T-helper 2 cell treated with Interferon-gamma antibody and Interleukin-4, amounts not matched to agents 5 μg/mL and 100 μg/mL, for 36 hours (primary cell): ENCODE measurements at regions not wholly inside any gene's neighbourhood (a gene's known extent, or its start where the extent isn't known, plus 50 kb on each side); places are given as distances from the start of the nearest gene placed in this dataset.

ENCODE experiments used
- DNase-seq: peaks from one replicate; pipeline ENCODE4 v3.0.0; 2021; ENCODE audit warnings: low spot score
- H3K27ac Mint-ChIP-seq: one replicate; pipeline ENCODE4 v1.8.0; 2021; ENCODE audit warnings: mild to moderate bottlenecking, mixed read lengths
- H3K27me3 Mint-ChIP-seq: one replicate; pipeline ENCODE4 v1.8.0; 2021; ENCODE audit warnings: low read depth, mixed read lengths
- H3K36me3 Mint-ChIP-seq: one replicate; pipeline ENCODE4 v1.8.0; 2021; ENCODE audit warnings: low read depth, mixed read lengths
- H3K4me1 Mint-ChIP-seq: one replicate; pipeline ENCODE4 v1.8.0; 2021; ENCODE audit warnings: low read depth, mixed read lengths
- H3K4me3 Mint-ChIP-seq: one replicate; pipeline ENCODE4 v1.8.0; 2022; ENCODE audit warnings: mild to moderate bottlenecking, moderate library complexity, mixed read lengths
- H3K9me3 Mint-ChIP-seq: one replicate; pipeline ENCODE4 v1.8.0; 2021; ENCODE audit warnings: mixed read lengths

DNA sequence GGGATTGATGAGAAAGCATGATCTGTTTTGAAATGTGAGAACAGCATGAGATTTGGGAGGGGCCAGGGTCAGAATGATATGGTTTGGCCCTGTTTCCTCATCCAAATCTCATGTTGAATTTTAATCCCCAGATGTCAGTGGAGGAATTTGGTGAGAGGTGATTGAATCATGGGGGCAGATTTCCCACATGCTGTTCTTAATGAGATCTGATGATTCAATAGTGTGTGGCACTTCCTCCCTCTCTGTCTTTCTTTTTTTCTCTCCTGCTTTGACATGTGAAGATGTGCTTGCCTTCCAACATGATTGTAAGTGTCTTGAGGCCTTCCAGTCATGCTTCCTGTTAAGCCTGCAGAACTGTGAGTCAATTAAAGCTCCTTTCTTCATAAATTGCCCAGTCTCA lies 1060.3 kb upstream of the CITED2 start:
- Mint-ChIP-seq H3K36me3 (no peaks in the 10 kb centered on the region), H3K27ac (no peak overlapping the region), H3K4me3 (no peak overlapping the region), H3K27me3 (no peaks in the 10 kb centered on the region), H3K9me3 (no peaks in the 10 kb centered on the region), H3K4me1 (no peaks in the 10 kb centered on the region)
- no peak for DNase-seq

DNA sequence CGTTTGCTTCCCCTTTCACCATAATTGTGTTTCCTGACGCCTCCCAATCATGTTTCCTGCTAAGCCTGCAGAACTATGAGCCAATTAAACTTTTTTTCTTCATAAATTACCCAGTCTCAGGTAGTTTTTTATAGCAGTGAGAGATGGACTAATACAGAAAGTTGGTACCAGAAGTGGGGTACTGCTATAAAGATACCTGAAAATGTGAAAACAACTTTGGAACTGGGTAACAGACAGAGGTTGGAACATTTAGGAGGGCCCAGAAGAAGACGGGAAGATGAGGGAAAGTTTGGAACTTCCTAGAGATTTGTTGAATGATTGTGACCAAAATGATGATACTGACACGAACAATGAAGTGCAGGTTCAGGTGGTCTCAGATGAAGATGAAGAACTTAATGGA lies 1058.6 kb upstream of the CITED2 start:
- H3K27ac Mint-ChIP-seq = no peak overlapping the region
- no peak for DNase-seq
- H3K4me3 Mint-ChIP-seq = no peak overlapping the region
- H3K4me1 Mint-ChIP-seq = no peaks in the 10 kb centered on the region
- H3K27me3 Mint-ChIP-seq = no peaks in the 10 kb centered on the region
- no peaks in the 10 kb centered on the region for H3K36me3 Mint-ChIP-seq
- no peaks in the 10 kb centered on the region for H3K9me3 Mint-ChIP-seq

DNA sequence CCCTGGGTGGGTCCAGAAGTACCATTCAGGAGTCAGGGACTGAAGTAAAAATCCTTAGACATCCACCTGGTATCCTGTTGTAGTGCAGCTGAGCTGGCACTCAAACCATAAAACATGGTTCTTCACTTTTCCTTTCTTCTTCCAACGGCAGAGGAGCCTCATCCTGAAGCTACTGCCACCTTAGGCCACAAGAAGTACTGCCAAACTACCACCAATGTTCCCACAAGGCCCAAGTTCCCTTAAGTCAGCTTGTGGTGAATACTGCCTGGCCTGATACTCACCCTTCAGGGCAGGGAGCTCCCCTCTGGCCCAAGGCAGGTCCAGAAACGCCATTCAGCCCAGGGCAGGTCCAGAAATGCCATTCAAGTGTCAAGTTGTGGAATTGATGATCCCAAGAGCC lies 1053.4 kb upstream of the CITED2 start:
- Mint-ChIP-seq H3K9me3 (no peaks in the 10 kb centered on the region), H3K4me3 (no peak overlapping the region), H3K36me3 (no peaks in the 10 kb centered on the region), H3K27me3 (no peaks in the 10 kb centered on the region), H3K27ac (no peak overlapping the region), H3K4me1 (no peaks in the 10 kb centered on the region)
- DNase-seq = no peak

DNA sequence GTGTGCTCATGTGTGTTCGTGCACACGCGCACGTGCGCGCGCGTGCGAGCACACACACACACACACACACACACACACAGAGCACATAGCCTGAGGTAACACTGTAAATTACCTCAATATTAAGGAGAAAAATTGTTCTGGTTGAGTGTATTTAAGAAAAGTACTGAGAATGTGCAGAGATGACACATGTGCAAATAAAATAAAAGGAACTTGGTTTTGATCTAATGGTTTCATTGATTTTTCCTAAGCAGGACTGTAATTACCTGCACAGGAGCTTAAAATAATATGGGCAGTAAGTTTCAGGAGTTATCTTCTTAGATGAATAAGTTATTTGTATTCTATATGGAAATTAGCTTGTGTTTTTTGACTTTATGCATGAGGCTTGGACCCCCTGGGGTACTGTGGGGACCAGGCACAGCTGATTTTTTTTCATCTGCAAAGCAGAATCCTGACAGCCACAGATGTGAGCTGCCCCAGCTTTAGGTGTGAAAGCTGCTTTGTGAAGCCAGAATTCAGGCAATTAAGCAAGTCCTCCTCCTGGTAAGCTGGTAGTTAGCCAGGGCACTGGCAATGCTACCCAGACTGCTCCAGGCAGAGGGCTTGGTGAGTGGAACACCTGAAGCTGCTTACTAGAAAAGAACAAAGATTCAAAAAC lies 1040.6 kb upstream of the CITED2 start:
- Mint-ChIP-seq H3K36me3 (no peaks in the 10 kb centered on the region), H3K27me3 (no peaks in the 10 kb centered on the region), H3K27ac (no peak overlapping the region), H3K9me3 (peaks cover 17% of the 10 kb centered on the region), H3K4me1 (no peaks in the 10 kb centered on the region), H3K4me3 (no peak overlapping the region)
- no peak for DNase-seq

DNA sequence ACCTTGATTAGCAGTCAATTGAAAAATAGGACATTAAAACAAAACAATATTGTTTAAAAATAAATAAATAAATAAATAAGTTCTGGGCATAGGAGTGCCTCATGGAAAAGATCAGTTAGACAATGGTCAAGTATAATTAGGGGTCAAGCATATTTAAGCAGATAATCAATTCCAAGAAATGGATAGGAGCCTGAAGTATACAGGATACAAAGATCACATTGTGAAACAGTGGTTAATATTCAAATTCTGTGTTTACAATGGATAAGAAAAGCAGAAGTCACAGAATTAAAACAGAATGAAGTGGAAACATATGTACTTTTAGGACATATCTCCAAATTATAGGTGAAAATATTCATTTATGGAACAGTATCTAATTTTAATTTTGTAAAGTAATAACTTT lies 1028.6 kb upstream of the CITED2 start:
- Mint-ChIP-seq H3K9me3 (peaks cover 8% of the 10 kb centered on the region), H3K27me3 (no peaks in the 10 kb centered on the region), H3K36me3 (no peaks in the 10 kb centered on the region), H3K27ac (no peak overlapping the region), H3K4me3 (no peak overlapping the region), H3K4me1 (no peaks in the 10 kb centered on the region)
- no peak for DNase-seq

DNA sequence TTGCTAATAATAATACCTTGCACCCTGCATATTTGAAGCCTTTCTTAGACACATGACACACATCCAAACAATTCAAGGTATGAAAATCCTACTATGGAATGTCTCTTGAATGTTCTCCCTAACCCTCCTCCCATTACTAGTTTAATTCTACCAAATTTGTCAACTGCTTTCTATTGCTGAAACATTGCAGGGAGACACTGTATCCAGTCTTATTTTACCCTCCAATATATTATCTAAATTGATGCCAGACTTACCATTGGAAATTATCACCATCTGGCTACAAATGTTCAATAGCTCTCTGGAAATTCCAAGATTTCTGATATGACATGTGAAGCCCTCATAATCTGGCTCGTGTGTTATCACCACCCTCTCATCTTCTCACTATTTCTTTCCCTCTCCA lies 1027.3 kb upstream of the CITED2 start:
- no peak for DNase-seq
- H3K9me3 Mint-ChIP-seq = peaks cover 3% of the 10 kb centered on the region
- H3K27me3 Mint-ChIP-seq = no peaks in the 10 kb centered on the region
- no peak overlapping the region for H3K4me3 Mint-ChIP-seq
- H3K36me3 Mint-ChIP-seq = no peaks in the 10 kb centered on the region
- H3K27ac Mint-ChIP-seq = no peak overlapping the region
- no peaks in the 10 kb centered on the region for H3K4me1 Mint-ChIP-seq

DNA sequence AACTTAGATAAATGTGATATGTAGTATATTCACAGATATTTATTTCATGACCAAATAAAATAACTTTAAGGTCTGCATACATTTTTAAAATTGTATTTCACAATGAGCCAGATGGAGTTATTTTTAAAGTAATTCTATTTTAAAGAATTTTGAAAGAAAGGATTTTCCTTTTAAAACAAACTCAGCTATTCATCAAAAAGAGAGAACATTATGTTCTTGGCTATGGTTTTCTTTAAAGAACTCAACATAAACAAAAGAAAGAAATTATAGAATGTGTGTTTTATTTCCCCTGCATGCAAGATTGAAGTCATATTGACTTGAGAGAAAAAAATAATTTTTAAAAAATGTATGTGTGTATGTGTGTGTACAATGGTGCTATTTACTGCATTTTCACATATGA lies 1023.6 kb upstream of the CITED2 start:
- H3K36me3 Mint-ChIP-seq = no peaks in the 10 kb centered on the region
- no peak for DNase-seq
- H3K4me1 Mint-ChIP-seq = no peaks in the 10 kb centered on the region
- H3K9me3 Mint-ChIP-seq = no peaks in the 10 kb centered on the region
- H3K27me3 Mint-ChIP-seq = no peaks in the 10 kb centered on the region
- no peak overlapping the region for H3K4me3 Mint-ChIP-seq
- H3K27ac Mint-ChIP-seq = no peak overlapping the region

DNA sequence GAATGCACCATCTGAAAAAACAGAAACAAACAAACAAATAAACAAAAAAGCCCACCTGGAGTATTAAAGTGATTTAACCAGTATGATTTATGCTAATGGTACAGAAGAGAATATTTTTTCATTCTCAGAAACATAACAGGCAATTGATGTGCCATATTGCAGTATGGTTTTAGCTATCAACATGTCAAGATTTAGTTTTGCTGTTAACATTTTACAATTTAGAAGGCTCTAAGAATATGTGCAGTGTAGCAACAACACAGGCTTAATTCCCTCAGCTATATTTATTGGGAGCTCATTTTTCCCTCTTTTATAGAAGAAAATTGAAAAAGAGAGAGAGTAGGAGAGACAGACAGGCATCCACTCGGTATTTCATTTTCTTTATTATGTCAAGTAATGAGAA lies 1022.7 kb upstream of the CITED2 start:
- Mint-ChIP-seq H3K27me3 (no peaks in the 10 kb centered on the region), H3K9me3 (no peaks in the 10 kb centered on the region), H3K4me3 (no peak overlapping the region), H3K36me3 (no peaks in the 10 kb centered on the region), H3K27ac (no peak overlapping the region), H3K4me1 (no peaks in the 10 kb centered on the region)
- DNase-seq = no peak

DNA sequence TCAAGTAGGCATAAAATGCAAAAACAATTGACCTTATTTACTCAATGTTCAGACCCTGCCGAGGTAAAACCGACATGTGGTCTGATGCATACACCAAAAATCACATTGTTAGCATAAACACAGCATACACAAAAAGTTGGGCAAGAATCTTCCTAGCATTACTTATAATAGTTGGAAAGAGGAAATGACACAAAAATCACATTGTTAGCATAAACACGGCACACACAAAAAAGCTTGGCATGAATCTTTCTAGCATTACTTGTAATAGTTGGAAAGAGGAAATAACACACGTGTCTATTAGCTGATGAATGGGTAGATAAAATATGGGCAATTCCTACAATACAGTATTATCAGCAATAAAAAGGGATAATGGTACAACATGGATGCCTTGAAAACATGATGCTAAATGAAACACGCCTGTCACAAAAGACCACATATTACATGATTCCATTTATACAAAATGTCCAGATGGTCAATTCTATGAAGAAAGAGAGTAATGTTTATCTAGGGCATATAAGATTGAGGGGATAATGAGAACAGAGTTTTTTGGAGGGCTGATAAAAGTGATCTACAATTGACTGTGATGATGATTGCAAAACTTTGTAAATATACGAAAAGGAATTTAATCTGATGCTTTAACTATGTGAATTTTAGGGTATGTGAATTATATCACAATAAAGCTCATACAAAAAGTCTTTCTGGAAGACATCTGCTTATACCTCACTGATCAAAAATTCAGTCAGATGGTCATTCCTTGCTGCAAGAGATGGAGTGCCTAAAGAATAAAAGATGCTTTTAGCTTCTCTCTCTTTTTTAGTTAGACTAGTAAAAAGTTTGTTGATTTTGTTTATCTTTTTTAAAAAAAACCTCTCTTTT lies 1019.5 kb upstream of the CITED2 start:
- no peaks in the 10 kb centered on the region for H3K27me3 Mint-ChIP-seq
- no peaks in the 10 kb centered on the region for H3K4me1 Mint-ChIP-seq
- no peaks in the 10 kb centered on the region for H3K36me3 Mint-ChIP-seq
- no peaks in the 10 kb centered on the region for H3K9me3 Mint-ChIP-seq
- no peak for DNase-seq
- no peak overlapping the region for H3K27ac Mint-ChIP-seq
- H3K4me3 Mint-ChIP-seq = no peak overlapping the region

DNA sequence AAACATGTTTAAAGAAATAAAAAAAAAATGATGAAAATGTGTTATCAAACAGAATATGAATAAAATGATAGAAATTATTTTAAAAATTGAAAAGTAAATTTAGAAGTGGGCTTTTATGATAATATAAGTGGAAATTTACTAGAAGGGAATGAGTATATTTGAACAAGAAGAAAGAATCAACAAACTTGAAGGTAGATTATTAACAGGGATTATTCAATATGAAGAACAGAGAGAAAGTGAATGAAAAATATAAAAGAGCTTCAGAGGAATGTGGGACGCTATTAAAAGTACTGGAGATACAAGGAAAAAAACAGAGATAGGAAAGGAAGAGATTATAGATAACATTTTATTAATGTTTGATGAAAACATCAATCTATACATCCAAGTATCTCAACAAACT lies 1014.4 kb upstream of the CITED2 start:
- Mint-ChIP-seq H3K36me3 (no peaks in the 10 kb centered on the region), H3K27me3 (no peaks in the 10 kb centered on the region), H3K9me3 (no peaks in the 10 kb centered on the region)

DNA sequence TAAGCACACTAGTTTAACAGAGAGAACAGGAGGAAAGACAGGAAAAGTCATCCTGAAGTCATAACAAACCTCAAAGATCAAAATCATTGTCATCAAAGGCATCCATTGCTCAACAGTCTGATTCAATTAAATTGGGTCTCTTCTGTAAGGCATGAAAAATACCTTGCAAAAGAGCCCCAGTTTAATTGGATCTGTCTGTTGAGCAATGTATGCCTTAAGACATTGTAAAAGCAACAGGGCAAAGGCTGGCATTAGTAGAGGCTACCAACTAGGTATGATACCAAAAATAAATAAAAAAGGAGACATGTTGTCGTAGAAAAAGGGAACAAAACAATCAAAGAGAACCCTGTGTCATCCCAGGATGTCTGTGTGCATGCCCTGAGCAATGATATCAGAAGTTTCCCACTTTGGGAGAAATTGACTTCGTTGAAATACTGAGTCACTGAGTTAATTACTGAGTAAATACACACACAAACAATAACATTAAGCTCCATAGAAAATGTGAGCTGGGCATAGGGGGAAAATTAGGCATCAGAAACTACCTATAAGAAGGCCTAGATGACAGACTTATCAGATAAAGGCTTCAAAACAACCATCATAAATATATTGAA lies 1013.8 kb upstream of the CITED2 start:
- Mint-ChIP-seq H3K4me1 (no peaks in the 10 kb centered on the region), H3K27me3 (no peaks in the 10 kb centered on the region), H3K9me3 (no peaks in the 10 kb centered on the region), H3K27ac (no peak overlapping the region), H3K4me3 (no peak overlapping the region), H3K36me3 (no peaks in the 10 kb centered on the region)
- no peak for DNase-seq

More for the DNA sequence above, 1014.4 kb upstream of the CITED2 start:
- no peak overlapping the region for H3K4me3 Mint-ChIP-seq
- no peaks in the 10 kb centered on the region for H3K4me1 Mint-ChIP-seq
- H3K27ac Mint-ChIP-seq = no peak overlapping the region
- DNase-seq = no peak

DNA sequence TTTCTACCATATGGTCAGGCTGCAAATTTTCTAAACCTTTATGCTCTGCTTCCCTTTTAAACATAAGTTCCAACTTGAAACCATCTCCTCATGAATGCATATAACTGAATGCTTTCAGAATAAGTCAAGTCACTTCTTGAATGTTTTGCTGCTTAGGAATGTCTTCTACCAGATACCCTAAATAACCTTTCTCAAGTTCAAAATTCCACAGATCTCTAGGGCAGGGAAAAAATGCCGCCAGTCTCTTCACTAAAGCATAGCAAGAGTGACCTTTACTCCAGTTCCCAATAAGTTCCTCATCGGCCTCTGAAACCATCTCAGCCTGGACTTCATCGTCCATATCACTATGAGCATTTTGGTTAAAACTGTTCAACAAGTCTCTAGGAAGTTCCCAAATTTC lies 1011.2 kb upstream of the CITED2 start:
- H3K4me1 Mint-ChIP-seq = no peaks in the 10 kb centered on the region
- H3K4me3 Mint-ChIP-seq = no peak overlapping the region
- DNase-seq = no peak
- no peaks in the 10 kb centered on the region for H3K27me3 Mint-ChIP-seq
- no peaks in the 10 kb centered on the region for H3K36me3 Mint-ChIP-seq
- no peak overlapping the region for H3K27ac Mint-ChIP-seq
- H3K9me3 Mint-ChIP-seq = no peaks in the 10 kb centered on the region

DNA sequence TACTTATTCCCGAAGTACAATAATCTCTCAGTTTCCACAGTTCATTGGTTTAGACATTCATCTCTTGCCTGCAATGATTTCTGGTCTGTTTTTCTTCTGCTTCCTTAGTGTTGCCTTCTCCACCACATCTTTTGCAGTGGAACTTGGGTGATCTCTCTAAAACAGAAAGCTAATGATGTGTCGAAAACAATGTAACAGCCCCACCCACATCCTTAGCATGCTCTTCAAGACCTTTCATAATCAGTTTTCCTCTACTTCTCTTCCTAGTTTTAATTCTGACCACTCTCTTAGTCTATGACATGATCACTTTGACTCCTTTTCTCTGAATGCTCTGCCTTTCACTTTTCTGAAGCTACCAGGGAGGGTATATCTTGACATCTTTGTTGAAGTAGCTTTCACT lies 1007.9 kb upstream of the CITED2 start:
- H3K27ac Mint-ChIP-seq = no peak overlapping the region
- no peak overlapping the region for H3K4me3 Mint-ChIP-seq
- H3K36me3 Mint-ChIP-seq = no peaks in the 10 kb centered on the region
- H3K4me1 Mint-ChIP-seq = no peaks in the 10 kb centered on the region
- no peaks in the 10 kb centered on the region for H3K27me3 Mint-ChIP-seq
- no peak for DNase-seq
- no peaks in the 10 kb centered on the region for H3K9me3 Mint-ChIP-seq

DNA sequence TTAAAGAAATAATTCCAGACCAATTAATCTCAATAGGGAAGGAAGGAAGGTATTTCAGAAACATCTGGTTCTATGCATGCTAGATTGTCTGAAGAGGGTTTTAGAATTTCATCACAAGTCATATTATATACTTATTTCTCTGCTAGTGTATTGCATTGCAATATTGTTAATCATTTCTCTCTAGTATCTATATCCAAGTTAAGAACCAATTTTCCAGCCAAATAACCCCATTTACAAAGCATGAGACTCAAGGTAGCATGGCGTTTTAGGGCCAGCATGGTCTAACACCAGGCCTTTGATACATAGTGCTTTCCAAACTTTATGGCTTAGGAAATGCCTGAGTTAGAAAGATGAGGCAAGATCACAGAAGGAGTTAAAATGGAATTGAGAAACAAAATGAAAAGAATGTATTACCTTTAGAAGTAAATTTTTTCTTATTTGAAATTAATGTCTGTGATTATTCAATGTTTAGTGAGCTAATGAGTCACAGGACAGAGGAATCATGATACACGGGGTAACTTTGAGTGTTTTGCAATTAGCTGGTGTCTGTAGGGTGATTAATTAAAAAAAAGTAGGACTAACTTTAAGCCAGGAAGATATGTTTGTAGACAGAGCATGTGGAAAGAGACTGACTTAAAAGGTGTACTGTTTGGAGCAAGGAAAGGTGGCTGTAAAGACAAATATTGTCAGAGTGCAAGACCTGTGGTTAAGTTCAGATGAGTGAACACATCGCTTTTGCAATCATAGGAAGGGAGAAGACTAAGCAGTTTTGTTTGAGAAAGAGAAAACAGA lies 1006.2 kb upstream of the CITED2 start:
- no peak for DNase-seq
- Mint-ChIP-seq H3K4me3 (no peak overlapping the region), H3K36me3 (no peaks in the 10 kb centered on the region), H3K9me3 (no peaks in the 10 kb centered on the region), H3K27me3 (no peaks in the 10 kb centered on the region), H3K4me1 (no peaks in the 10 kb centered on the region), H3K27ac (no peak overlapping the region)
